Heart left ventricle (tissue), 16 donors: ENCODE measurements at regions not wholly inside any gene's neighbourhood (a gene's known extent, or its start where the extent isn't known, plus 50 kb on each side); places are given as distances from the start of the nearest gene placed in this dataset.

Experiments
- ATAC-seq, 4 donors: fragments of 200-7000 bp; cut with Tn5 transposase; one replicate each; pipeline ENCODE4 v1.9.1; 2020 to 2022; ENCODE audit warnings: moderate library complexity in 4 of 4, mild to moderate bottlenecking in 3 of 4, moderate number of reproducible peaks in 1 of 4
- DNase-seq, 5 donors: peaks; one replicate each; pipeline ENCODE4 v3.0.0-alpha.2; 2020
- H3K27ac ChIP-seq, 12 donors: fragments of 200-600 bp; sonication (generic) in 4 of 12; one replicate each; pipeline versions ENCODE4 v1.5.0 to v1.8.0; 2016 to 2022; ENCODE audit warnings: mild to moderate bottlenecking in 2 of 12
- H3K27me3 ChIP-seq, 9 donors: fragments of 200-600 bp; sonication (generic) in 2 of 9; one replicate each; pipeline versions ENCODE4 v1.5.1 to v1.8.0; 2016 to 2022; ENCODE audit warnings: mild to moderate bottlenecking in 3 of 9
- H3K36me3 ChIP-seq, 9 donors: fragments of 200-600 bp; sonication (generic) in 2 of 9; one replicate each; pipeline versions ENCODE4 v1.5.0 to v1.8.0; 2018 to 2022; ENCODE audit warnings: mild to moderate bottlenecking in 2 of 9
- H3K4me1 ChIP-seq, 12 donors: fragments of 200-600 bp; sonication (generic) in 4 of 12; one replicate each; pipeline versions ENCODE4 v1.5.0 to v1.8.0; 2016 to 2022; ENCODE audit warnings: mild to moderate bottlenecking in 3 of 12
- H3K4me3 ChIP-seq, 12 donors: fragments of 200-600 bp; sonication (generic) in 4 of 12; one replicate each; pipeline versions ENCODE4 v1.5.0 to v1.8.0; 2017 to 2022; ENCODE audit warnings: mild to moderate bottlenecking in 9 of 12, moderate library complexity in 4 of 12
- H3K9me3 ChIP-seq, 12 donors: fragments of 200-600 bp; sonication (generic) in 4 of 12; one replicate each; pipeline versions ENCODE4 v1.5.0 to v1.8.0; 2016 to 2022; ENCODE audit warnings: mild to moderate bottlenecking in 1 of 12
- CTCF ChIP-seq, 12 donors: fragments of 200-600 bp; sonication (generic) in 4 of 12; IDR thresholded peaks; one replicate each; pipeline versions ENCODE4 v1.5.0 to v1.8.0; 2018 to 2022; ENCODE audit warnings: antibody characterized with exemption in 12 of 12, mild to moderate bottlenecking in 5 of 12
- POLR2A ChIP-seq, 2 donors: fragments of 450-650 bp; IDR thresholded peaks; one replicate each; pipeline ENCODE4 v1.6.1; 2017; ENCODE audit warnings: antibody characterized with exemption in 2 of 2, mild to moderate bottlenecking in 2 of 2, moderate library complexity in 2 of 2
- WGBS, 4 donors: extraction: QIAGEN DNeasy Blood & Tissue Kit in 2 of 4; methylation state at CpG; one replicate each; pipeline versions ENCODE4 v1.1.5 to v1.1.7; 2013 to 2018; 5-methylcytosine and 5-hydroxymethylcytosine counted together
- intact Hi-C, 10 donors: fragments of 100-400 bp; cut with DNase I; formaldehyde crosslinking; loops; one replicate each; pipeline versions ENCODE4 v1.11.1 to v1.14.2; 2022
- donor health status: ischemic (EF 13 %, LVEDD 7.1; RV severe dilation, severe dysfunction).
- donor health status: healthy with polysubstance abuse.
- donor health status: DM: no; HTN: yes; CAD: no.
- donor health status: DM: no; HTN: no; CAD: no.
- donor health status: ischemic (EF 25% LVEDD 6.9; RV normal size, moderate dysfunction).
- donor health status: ischemic (EF 25% LVEDD 5.7; RV mildly dilated, moderate dysfunction).
- donor health status: healthy.
- donor health status: DM: yes; HTN: yes; CAD: no.
- donor health status: ischemic (EF 35%, LVEDD 5.7; RV mildly dilated, moderate dysfunction).
- donor health status: nonischemic (EF 11% LVEDD 7.7; RV severe dilation, severe dysfunction).
- donor health status: DM: yes; HTN: yes; CAD: no.
- donor health status: PGD.
- donor health status: ischemic (EF 29% LVEDD 5.4; RV normal size, mild dysfunction).
- donor health status: nonischemic (EF 23%, LVEDD 6.1; RV moderate dilation, normal function).

- ATAC-seq, result no peak
- no peak overlapping the region for H3K27ac ChIP-seq
- no peaks in the 10 kb centered on the region for H3K4me1 ChIP-seq
- H3K36me3 ChIP-seq, result no peaks in the 10 kb centered on the region
- H3K4me3 ChIP-seq, result no peak overlapping the region
- DNase-seq, result no peak
- WGBS, 4 donors, result 83 to 90% (median 86%) methylated on average over 2 of the region's 2 CpGs
- no peaks in the 10 kb centered on the region for H3K27me3 ChIP-seq
- H3K9me3 ChIP-seq, result peaks cover 0 to 19% (median 2%) of the 10 kb centered on the region in 12 donors
- TF ChIP-seq CTCF (IDR thresholded peaks at IDR 0.05) (no peak), POLR2A (IDR thresholded peaks at IDR 0.05) (no peak)
- intact Hi-C loops, result no loop called here
These were observed 293.8 kb downstream of the IGSF11 start for GRCh38 chr3:118740722-118741290.

- Histone ChIP-seq H3K27ac (no peak overlapping the region), H3K4me1 (no peaks in the 10 kb centered on the region), H3K9me3 (peaks cover 0 to 19% (median 2%) of the 10 kb centered on the region in 12 donors), H3K4me3 (no peak overlapping the region), H3K36me3 (no peaks in the 10 kb centered on the region), H3K27me3 (no peaks in the 10 kb centered on the region)
- intact Hi-C loops, result no loop called here
- DNase-seq (no peak), ATAC-seq (no peak)
- 77 to 88% (median 82%) methylated on average over 2 of the region's 2 CpGs for WGBS, 4 donors
- no peak for TF ChIP-seq POLR2A (IDR thresholded peaks at IDR 0.05)
These were observed 291.9 kb downstream of the IGSF11 start for GRCh38 chr3:118742760-118743159.

GRCh38 chr3:118744186-118744585 is 290.5 kb downstream of the IGSF11 start:
- Histone ChIP-seq H3K36me3 (no peaks in the 10 kb centered on the region), H3K4me3 (no peak overlapping the region), H3K9me3 (peaks cover 0 to 18% (median 2%) of the 10 kb centered on the region in 12 donors), H3K27me3 (no peaks in the 10 kb centered on the region), H3K4me1 (no peaks in the 10 kb centered on the region), H3K27ac (no peak overlapping the region)
- ATAC-seq (no peak), DNase-seq (no peak)
- WGBS, 4 donors, result 68 to 77% (median 71%) methylated on average over 2 of the region's 2 CpGs
- TF ChIP-seq POLR2A (IDR thresholded peaks at IDR 0.05) (no peak), CTCF (IDR thresholded peaks at IDR 0.05) (no peak)
- intact Hi-C loops, result no loop called here

GRCh38 chr3:118754406-118755252 is 280.0 kb downstream of the IGSF11 start:
- Histone ChIP-seq H3K4me3 (no peak overlapping the region), H3K9me3 (peaks cover 0 to 5% (median 0%) of the 10 kb centered on the region in 12 donors), H3K36me3 (no peaks in the 10 kb centered on the region), H3K27me3 (no peaks in the 10 kb centered on the region), H3K27ac (no peak overlapping the region), H3K4me1 (no peaks in the 10 kb centered on the region)
- intact Hi-C loops, result no loop called here
- ATAC-seq (no peak), DNase-seq (no peak)
- WGBS, 4 donors, result 61 to 76% (median 69%) methylated on average over 7 of the region's 7 CpGs
- TF ChIP-seq CTCF (IDR thresholded peaks at IDR 0.05) (no peak), POLR2A (IDR thresholded peaks at IDR 0.05) (no peak)
